GM18519 (cell line): ENCODE measurements at regions not wholly inside any gene's neighbourhood (a gene's known extent, or its start where the extent isn't known, plus 50 kb on each side); places are given as distances from the start of the nearest gene placed in this dataset.
A peak's percentile ranks its signal among the peaks of the same experiment; 100 is the strongest.

Experiments used
- ATAC-seq: cut with Tn5 transposase; IDR thresholded peaks from one replicate; pipeline ENCODE4 v1.9.1; 2021; ENCODE audit warnings: mild to moderate bottlenecking, moderate library complexity; ENCODE audit not compliant: unreplicated experiment, low FRiP score

- ATAC-seq, result no peak
These were observed 85.2 kb upstream of the ITGA4 start for GRCh38 chr2:181371782-181372645.

- no peak for ATAC-seq
These were observed 84.5 kb upstream of the ITGA4 start for GRCh38 chr2:181372646-181373040.

GRCh38 chr2:181374781-181375675 is 82.2 kb upstream of the ITGA4 start:
- ATAC-seq, result peak; percentile 49

- ATAC-seq, result no peak
These were observed 80.7 kb upstream of the ITGA4 start for GRCh38 chr2:181376442-181376841.

GRCh38 chr2:181376999-181377398 is 80.2 kb upstream of the ITGA4 start:
- no peak for ATAC-seq

GRCh38 chr2:181378491-181378890 is 78.7 kb upstream of the ITGA4 start:
- no peak for ATAC-seq

- no peak for ATAC-seq
These were observed 76.6 kb upstream of the ITGA4 start for GRCh38 chr2:181380581-181380980.

GRCh38 chr2:181384923-181385322 is 72.3 kb upstream of the ITGA4 start:
- no peak for ATAC-seq

- ATAC-seq, result no peak
These were observed 67.7 kb upstream of the ITGA4 start for GRCh38 chr2:181389524-181389923.

- no peak for ATAC-seq
These were observed 63.7 kb upstream of the ITGA4 start for GRCh38 chr2:181393472-181393871.

- ATAC-seq, result no peak
These were observed 62.3 kb upstream of the ITGA4 start for GRCh38 chr2:181394741-181395437.

- no peak for ATAC-seq
These were observed 61.3 kb upstream of the ITGA4 start for GRCh38 chr2:181395851-181396250.

GRCh38 chr2:181396256-181397123 is 60.7 kb upstream of the ITGA4 start:
- ATAC-seq, result no peak

- no peak for ATAC-seq
These were observed 59.9 kb upstream of the ITGA4 start for GRCh38 chr2:181397331-181397730.

- ATAC-seq, result no peak
These were observed 59.2 kb upstream of the ITGA4 start for GRCh38 chr2:181398000-181398399.

GRCh38 chr2:181399027-181399426 is 58.2 kb upstream of the ITGA4 start:
- no peak for ATAC-seq

- ATAC-seq, result no peak
These were observed 52.7 kb upstream of the ITGA4 start for GRCh38 chr2:181404472-181404871.

GRCh38 chr2:181407171-181407570 is 50.0 kb upstream of the ITGA4 start:
- ATAC-seq, result no peak
